GM23338 (cell line): ENCODE measurements at regions not wholly inside any gene's neighbourhood (a gene's known extent, or its start where the extent isn't known, plus 50 kb on each side); places are given as distances from the start of the nearest gene placed in this dataset.

Experiments used
- CREB1 ChIP-seq: fragments of 250-450 bp; sonication (Bioruptor Pico); IDR thresholded peaks from 2 replicates; pipeline ENCODE4 v1.5.0; 2020; ENCODE audit warnings: low read depth, mild to moderate bottlenecking, moderate library complexity
- CTCF ChIP-seq, 2 experiments: fragments of 200-600 bp in 1 of 2; sonication (generic) in 1 of 2; conservative IDR thresholded peaks; 2 replicates each; pipeline versions ENCODE4 v1.5.1 to v1.6.1; 2016 to 2017; ENCODE audit warnings: antibody characterized with exemption in 2 of 2, low read depth in 2 of 2, mild to moderate bottlenecking in 2 of 2, moderate library complexity in 1 of 2
- EZH2 ChIP-seq: fragments of 200-600 bp; sonication (generic); IDR thresholded peaks from one replicate; pipeline ENCODE4 v1.8.0; 2017; ENCODE audit warnings: antibody characterized with exemption, mild to moderate bottlenecking, low read depth; ENCODE audit not compliant: unreplicated experiment
- EZH2phosphoT487 ChIP-seq: fragments of 200-600 bp; sonication (generic); IDR thresholded peaks from one replicate; pipeline ENCODE4 v1.8.1; 2018; ENCODE audit warnings: antibody characterized with exemption; ENCODE audit not compliant: unreplicated experiment
- JUNB ChIP-seq: IDR thresholded peaks from one replicate; pipeline ENCODE4 v1.6.1; 2016; ENCODE audit warnings: antibody characterized with exemption; ENCODE audit not compliant: unreplicated experiment
- POLR2AphosphoS5 ChIP-seq: IDR thresholded peaks from 2 replicates; pipeline ENCODE4 v1.6.1; 2016; ENCODE audit warnings: antibody characterized with exemption, low read depth
- REST ChIP-seq: IDR thresholded peaks from one replicate; pipeline ENCODE4 v1.6.1; 2018; ENCODE audit warnings: antibody characterized with exemption; ENCODE audit not compliant: unreplicated experiment
- STAT1 ChIP-seq: IDR thresholded peaks from one replicate; pipeline ENCODE4 v1.6.1; 2016; ENCODE audit warnings: antibody characterized with exemption; ENCODE audit not compliant: unreplicated experiment
- TF ChIP-seq, protein P1 (sequence below): fragments of 250-450 bp; sonication (Bioruptor Pico); IDR thresholded peaks from 2 replicates; pipeline ENCODE4 v1.5.0; 2020; ENCODE audit warnings: mild to moderate bottlenecking, moderate library complexity
- TF ChIP-seq, protein P2 (sequence below): IDR thresholded peaks from 2 replicates; pipeline ENCODE4 v1.6.1; 2016; ENCODE audit warnings: antibody characterized with exemption

- TF ChIP-seq CTCF (conservative IDR thresholded peaks at IDR 0.05; ENCODE audit: low read depth in 2 of 2) (peak; percentile 92 to 93), JUNB (no peak), EZH2phosphoT487 (no peak), POLR2AphosphoS5 (no peak), EZH2 (no peak), REST (no peak), CREB1 (CRISPR knock-in tag) (no peak), STAT1 (no peak)
- TF ChIP-seq, protein P1, sequence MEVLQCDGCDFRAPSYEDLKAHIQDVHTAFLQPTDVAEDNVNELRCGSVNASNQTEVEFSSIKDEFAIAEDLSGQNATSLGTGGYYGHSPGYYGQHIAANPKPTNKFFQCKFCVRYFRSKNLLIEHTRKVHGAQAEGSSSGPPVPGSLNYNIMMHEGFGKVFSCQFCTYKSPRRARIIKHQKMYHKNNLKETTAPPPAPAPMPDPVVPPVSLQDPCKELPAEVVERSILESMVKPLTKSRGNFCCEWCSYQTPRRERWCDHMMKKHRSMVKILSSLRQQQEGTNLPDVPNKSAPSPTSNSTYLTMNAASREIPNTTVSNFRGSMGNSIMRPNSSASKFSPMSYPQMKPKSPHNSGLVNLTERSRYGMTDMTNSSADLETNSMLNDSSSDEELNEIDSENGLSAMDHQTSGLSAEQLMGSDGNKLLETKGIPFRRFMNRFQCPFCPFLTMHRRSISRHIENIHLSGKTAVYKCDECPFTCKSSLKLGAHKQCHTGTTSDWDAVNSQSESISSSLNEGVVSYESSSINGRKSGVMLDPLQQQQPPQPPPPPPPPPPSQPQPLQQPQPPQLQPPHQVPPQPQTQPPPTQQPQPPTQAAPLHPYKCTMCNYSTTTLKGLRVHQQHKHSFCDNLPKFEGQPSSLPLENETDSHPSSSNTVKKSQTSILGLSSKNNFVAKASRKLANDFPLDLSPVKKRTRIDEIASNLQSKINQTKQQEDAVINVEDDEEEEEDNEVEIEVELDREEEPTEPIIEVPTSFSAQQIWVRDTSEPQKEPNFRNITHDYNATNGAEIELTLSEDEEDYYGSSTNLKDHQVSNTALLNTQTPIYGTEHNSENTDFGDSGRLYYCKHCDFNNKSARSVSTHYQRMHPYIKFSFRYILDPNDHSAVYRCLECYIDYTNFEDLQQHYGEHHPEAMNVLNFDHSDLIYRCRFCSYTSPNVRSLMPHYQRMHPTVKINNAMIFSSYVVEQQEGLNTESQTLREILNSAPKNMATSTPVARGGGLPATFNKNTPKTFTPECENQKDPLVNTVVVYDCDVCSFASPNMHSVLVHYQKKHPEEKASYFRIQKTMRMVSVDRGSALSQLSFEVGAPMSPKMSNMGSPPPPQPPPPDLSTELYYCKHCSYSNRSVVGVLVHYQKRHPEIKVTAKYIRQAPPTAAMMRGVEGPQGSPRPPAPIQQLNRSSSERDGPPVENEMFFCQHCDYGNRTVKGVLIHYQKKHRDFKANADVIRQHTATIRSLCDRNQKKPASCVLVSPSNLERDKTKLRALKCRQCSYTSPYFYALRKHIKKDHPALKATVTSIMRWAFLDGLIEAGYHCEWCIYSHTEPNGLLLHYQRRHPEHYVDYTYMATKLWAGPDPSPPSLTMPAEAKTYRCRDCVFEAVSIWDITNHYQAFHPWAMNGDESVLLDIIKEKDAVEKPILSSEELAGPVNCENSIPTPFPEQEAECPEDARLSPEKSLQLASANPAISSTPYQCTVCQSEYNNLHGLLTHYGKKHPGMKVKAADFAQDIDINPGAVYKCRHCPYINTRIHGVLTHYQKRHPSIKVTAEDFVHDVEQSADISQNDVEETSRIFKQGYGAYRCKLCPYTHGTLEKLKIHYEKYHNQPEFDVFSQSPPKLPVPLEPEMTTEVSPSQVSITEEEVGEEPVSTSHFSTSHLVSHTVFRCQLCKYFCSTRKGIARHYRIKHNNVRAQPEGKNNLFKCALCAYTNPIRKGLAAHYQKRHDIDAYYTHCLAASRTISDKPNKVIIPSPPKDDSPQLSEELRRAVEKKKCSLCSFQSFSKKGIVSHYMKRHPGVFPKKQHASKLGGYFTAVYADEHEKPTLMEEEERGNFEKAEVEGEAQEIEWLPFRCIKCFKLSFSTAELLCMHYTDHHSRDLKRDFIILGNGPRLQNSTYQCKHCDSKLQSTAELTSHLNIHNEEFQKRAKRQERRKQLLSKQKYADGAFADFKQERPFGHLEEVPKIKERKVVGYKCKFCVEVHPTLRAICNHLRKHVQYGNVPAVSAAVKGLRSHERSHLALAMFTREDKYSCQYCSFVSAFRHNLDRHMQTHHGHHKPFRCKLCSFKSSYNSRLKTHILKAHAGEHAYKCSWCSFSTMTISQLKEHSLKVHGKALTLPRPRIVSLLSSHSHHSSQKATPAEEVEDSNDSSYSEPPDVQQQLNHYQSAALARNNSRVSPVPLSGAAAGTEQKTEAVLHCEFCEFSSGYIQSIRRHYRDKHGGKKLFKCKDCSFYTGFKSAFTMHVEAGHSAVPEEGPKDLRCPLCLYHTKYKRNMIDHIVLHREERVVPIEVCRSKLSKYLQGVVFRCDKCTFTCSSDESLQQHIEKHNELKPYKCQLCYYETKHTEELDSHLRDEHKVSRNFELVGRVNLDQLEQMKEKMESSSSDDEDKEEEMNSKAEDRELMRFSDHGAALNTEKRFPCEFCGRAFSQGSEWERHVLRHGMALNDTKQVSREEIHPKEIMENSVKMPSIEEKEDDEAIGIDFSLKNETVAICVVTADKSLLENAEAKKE (CRISPR knock-in tag): no peak
- TF ChIP-seq, protein P2, sequence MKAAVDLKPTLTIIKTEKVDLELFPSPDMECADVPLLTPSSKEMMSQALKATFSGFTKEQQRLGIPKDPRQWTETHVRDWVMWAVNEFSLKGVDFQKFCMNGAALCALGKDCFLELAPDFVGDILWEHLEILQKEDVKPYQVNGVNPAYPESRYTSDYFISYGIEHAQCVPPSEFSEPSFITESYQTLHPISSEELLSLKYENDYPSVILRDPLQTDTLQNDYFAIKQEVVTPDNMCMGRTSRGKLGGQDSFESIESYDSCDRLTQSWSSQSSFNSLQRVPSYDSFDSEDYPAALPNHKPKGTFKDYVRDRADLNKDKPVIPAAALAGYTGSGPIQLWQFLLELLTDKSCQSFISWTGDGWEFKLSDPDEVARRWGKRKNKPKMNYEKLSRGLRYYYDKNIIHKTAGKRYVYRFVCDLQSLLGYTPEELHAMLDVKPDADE: no peak
These were observed 254.5 kb upstream of the VEGFC start for GRCh38 chr4:177047070-177047850.
